WI38 (cell line): ENCODE measurements at regions not wholly inside any gene's neighbourhood (a gene's known extent, or its start where the extent isn't known, plus 50 kb on each side); places are given as distances from the start of the nearest gene placed in this dataset.

Experiments used
- H3K4me3 ChIP-seq: 2 replicates; pipeline ENCODE4 v1.5.1; 2011; ENCODE audit warnings: low read depth, mild to moderate bottlenecking, control low read depth, low read length
- TF ChIP-seq, protein P1 (sequence below): IDR thresholded peaks from 2 replicates; pipeline ENCODE4 v1.5.1; 2012; ENCODE audit warnings: low read depth, mild to moderate bottlenecking, control low read depth, low read length

DNA sequence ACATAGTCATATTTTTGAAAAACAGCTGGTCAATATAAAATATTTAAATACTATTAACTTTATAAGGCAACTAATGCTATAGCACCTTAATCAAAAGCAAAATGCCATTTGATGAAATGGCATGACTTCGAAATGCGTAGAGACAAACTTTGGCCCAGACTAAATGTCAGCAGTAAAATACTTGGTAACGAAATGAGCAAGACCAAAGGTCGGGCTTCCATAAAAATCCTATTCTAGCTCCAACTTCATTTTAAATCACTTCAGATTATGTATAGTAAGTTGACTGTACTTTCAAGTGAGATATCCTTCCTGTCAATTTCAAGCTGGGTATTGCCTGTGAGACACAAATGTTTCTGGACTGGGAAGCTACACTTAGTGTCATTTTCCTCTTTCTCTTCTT is 805.4 kb upstream of the ZNF608 start:
- no peak overlapping the region for H3K4me3 ChIP-seq
- TF ChIP-seq, protein P1, sequence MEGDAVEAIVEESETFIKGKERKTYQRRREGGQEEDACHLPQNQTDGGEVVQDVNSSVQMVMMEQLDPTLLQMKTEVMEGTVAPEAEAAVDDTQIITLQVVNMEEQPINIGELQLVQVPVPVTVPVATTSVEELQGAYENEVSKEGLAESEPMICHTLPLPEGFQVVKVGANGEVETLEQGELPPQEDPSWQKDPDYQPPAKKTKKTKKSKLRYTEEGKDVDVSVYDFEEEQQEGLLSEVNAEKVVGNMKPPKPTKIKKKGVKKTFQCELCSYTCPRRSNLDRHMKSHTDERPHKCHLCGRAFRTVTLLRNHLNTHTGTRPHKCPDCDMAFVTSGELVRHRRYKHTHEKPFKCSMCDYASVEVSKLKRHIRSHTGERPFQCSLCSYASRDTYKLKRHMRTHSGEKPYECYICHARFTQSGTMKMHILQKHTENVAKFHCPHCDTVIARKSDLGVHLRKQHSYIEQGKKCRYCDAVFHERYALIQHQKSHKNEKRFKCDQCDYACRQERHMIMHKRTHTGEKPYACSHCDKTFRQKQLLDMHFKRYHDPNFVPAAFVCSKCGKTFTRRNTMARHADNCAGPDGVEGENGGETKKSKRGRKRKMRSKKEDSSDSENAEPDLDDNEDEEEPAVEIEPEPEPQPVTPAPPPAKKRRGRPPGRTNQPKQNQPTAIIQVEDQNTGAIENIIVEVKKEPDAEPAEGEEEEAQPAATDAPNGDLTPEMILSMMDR, result no peak

DNA sequence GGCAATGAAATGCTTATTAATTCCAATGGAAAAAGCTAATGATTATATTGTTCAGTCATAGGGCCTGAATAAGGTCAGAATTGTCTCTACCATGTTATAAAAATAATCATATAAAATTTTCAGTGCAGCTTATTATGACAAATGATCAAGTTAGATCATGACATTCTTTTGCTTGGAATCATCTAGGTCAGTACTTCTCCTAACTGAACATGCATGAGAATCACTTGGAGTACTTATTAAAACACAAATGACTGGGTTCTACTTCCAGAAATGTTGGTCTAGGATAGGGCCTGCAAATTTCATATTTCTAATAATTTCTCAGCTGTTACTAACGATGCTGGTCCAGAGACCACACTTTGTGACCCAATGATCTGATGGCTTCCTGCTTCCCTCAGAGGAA is 806.0 kb upstream of the ZNF608 start:
- H3K4me3 ChIP-seq, result no peak overlapping the region

DNA sequence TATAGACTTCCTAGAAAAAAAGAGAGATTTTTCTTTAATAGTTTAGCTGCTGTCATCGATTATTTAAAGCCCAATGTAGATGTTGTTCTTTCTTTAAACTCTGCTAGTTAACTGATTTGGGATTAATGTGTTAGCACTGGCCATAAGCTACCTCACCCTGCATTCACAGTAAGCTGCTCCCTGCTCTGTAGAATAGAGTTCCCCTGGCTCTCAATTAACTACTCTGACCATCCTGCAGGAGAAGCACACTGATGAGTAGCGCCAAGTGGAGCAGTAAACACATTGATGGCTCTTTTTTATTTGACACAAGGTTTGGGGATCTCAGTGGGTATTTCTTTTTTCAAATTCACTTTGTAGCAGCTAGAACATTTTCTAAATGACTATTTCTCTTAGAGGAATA is 807.9 kb upstream of the ZNF608 start:
- TF ChIP-seq, protein P1, result no peak

More for the DNA sequence above, 806.0 kb upstream of the ZNF608 start:
- TF ChIP-seq, protein P1, result no peak

DNA sequence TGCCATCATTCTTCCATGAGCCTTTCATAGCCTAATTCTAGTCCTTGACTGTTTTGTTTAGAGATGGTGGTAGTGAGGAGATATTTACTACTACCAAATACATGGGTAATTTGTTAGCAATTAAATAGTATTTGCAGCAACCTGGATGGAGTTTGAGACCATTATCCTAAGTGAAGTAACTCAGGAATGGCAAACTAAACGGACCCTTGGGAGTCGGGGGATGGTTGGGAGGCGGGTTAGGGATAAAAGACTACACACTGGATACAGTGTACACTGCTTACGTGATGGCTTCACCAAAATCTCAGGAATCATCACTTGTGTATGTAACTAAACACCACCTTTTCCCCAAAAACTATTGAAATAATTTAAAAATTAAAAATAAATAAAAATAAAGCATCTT is 809.2 kb upstream of the ZNF608 start:
- TF ChIP-seq, protein P1, result no peak
- H3K4me3 ChIP-seq, result no peak overlapping the region

More for the DNA sequence above, 807.9 kb upstream of the ZNF608 start:
- H3K4me3 ChIP-seq, result no peak overlapping the region

DNA sequence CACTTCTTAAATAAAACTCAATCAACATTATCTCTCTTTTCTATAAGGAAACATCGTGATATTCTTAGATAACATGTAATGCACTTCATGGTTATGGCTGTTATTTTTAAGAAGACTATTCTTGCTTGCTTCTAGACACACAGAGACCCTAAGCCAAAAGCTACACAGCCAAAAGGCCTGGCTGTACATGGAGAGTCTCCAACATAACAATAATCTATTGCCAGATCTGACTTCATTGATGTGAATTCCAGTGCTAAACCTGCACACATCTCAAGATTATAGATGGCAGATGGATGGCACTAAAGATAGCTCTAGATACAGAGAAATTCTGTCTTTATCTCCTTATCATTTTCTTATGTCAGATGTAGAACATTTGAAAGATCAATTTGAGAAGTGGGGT is 811.6 kb upstream of the ZNF608 start:
- no peak overlapping the region for H3K4me3 ChIP-seq
- TF ChIP-seq, protein P1, result no peak

DNA sequence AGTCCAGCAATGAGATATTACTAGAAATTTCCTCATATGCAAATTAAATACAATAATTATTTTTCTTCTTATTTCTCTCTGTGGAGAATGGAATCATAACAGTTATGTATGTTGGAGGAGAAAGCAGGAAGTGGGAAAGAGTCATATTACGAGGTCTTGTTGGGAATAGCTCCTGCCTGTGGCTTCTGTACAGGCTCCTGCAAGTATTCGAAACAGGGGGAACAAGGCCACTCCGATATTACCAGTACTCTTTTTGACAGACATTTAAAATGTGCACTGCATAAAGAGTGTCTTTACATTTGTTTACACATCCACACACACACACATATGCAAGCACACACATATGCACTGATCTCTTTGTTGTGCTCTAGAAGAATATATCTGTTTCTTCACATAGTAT is 812.0 kb upstream of the ZNF608 start:
- H3K4me3 ChIP-seq, result no peak overlapping the region

DNA sequence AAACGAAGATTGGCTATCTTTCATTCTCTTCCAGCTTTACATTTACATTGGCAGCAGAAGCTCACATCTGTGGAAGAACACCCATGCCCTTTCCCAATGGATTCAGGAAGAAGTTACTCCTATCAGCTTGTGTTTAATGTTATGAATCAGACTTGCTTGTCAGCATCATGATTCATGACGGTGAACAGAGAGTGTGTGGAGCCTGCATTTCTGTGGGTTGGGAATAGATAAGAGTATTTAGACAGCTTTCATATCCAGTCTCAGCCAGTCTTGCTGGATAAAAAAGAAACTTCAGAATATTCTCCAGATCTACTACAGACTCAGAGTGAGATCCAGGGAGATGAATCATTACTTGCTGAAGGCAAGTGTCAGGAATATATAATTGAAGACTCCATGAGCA is 812.9 kb upstream of the ZNF608 start:
- TF ChIP-seq, protein P1, result no peak

More for the DNA sequence above, 812.0 kb upstream of the ZNF608 start:
- TF ChIP-seq, protein P1, result no peak

More for the DNA sequence above, 812.9 kb upstream of the ZNF608 start:
- no peak overlapping the region for H3K4me3 ChIP-seq
